Stimulated activated CD4-positive, alpha-beta T cell treated with anti-CD3 and anti-CD28 coated beads, Interleukin-2, amount 100 ng/mL, for 24 hours (primary cell): ENCODE measurements at regions not wholly inside any gene's neighbourhood (a gene's known extent, or its start where the extent isn't known, plus 50 kb on each side); places are given as distances from the start of the nearest gene placed in this dataset.
"Not testable (repeated sequence)": the region's sequence is repeated elsewhere in the genome, so short reads cannot be mapped to it uniquely, and the experiment has no call there.

Source experiments
- DNase-seq, 2 donors: peaks; one replicate each; pipeline ENCODE4 v3.0.0-alpha.2; 2020

DNA sequence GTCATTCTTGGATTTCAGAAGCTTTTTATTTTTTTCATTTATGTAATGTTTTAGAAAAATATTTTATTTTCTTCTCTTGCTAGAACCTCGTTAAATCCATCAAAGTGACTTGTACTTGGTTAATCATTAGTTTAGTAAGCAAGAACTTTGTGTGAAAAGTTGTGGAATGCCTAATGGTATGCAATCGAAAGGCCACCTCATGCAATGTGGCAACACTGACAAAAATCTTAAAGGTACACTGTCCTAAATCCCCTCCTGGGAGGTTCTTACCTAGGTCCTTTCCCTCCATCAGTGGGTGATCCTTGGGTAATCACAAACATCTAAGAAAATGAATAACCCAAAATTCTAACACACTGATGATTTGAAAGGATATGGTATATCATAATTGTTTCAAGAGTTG lies 304.2 kb downstream of the DNAH5 start:
- DNase-seq, result no peak

DNA sequence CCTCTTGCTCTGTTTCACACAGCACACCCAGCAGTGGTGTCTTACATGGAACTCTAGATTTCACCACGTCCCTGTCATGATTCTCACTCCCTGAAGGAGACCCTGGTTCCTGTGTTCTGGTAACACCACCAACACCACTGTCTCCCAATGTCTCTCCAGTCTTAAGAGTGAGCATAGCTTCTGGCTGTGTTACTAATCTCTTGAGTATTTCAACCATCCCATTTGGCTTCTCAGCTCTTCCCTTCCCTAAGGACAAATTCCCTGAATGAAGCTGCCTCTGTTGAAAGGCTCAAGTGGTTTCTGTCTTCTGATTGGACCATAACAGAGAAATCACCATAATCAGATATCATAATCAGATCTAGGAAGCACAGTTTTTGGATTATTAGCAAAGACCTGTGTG lies 311.8 kb downstream of the DNAH5 start:
- no peak for DNase-seq

DNA sequence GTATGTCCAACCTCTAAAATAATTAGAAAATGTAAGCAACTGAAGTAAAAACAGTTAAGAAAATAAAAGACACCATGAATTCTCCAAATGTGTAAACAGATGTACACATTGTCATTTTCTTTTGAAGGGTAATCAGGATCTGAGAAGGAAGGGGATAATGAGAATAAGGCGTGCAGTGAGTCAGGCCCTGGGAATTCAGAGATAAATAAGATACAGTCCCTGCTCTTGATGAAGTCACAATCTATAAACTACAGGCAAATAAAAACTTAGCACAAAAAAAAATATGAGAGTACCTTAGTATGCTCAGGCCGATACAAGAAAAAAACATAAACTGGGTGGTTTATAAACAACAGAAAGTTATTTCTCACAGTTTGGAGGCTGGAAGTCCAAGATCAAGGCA lies 315.3 kb downstream of the DNAH5 start:
- DNase-seq, result no peak

DNA sequence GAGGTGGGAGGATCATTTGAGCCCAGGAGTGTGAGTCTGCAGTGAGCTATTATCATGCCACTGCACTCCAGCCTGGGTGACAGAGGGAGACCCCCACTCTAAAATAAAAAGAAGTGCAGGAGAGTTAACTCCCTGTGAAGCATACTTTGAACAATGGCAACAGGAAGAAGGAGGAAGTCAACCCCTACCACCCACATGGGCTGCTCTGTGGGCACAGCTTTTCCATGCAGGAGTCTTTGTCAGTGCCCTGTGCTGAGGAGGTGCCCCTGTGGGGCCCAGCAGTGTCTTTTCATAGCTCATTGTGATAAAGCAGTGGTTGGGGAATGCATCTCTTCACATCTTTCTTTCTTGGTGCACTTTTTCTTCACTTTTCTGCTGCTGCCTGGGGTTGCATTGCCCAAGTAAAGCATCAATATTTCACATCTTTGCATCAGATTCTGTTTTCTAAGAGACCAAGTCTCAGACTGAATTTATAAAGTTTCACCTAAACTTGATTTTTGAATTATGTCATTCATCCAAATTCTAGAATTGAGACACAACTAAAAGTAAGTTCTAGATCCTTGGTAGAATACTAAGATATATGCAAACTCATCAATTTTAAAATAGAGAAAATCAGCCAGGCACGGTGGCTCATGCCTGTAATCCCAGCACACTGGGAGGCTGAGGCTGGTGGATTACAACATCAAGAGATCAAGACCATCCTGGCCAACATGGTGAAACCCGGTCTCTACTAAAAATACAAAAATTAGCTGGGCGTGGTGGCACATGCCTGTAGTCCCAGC lies 316.6 kb downstream of the DNAH5 start:
- DNase-seq, result no peak

DNA sequence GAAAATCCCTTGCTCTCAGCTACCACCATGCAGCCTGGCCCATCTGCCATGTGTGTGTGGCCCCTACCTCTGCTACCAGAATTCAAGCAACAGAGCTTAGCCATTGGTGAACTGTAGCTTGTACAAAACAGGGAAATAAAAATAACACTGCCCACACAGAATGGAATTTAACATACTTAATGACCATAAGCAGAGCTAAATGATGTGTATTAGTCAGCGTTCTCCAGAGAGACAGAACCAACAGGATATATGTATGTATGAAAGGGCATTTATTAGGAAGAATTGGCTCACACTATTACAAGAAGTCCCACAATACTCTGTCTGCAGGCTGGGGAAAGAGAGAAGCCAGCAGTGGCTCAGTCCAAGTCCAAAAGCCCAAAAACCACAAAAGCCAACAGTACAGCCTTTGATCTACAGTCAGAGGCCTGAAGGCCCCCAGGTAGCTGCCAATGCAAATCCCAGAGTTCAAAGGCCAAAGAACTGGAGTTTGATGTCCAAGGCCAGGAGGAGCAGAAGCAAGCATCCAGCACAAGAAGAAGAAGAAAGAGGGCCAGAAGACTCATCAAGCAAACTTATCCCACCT lies 318.8 kb downstream of the DNAH5 start:
- no peak for DNase-seq

DNA sequence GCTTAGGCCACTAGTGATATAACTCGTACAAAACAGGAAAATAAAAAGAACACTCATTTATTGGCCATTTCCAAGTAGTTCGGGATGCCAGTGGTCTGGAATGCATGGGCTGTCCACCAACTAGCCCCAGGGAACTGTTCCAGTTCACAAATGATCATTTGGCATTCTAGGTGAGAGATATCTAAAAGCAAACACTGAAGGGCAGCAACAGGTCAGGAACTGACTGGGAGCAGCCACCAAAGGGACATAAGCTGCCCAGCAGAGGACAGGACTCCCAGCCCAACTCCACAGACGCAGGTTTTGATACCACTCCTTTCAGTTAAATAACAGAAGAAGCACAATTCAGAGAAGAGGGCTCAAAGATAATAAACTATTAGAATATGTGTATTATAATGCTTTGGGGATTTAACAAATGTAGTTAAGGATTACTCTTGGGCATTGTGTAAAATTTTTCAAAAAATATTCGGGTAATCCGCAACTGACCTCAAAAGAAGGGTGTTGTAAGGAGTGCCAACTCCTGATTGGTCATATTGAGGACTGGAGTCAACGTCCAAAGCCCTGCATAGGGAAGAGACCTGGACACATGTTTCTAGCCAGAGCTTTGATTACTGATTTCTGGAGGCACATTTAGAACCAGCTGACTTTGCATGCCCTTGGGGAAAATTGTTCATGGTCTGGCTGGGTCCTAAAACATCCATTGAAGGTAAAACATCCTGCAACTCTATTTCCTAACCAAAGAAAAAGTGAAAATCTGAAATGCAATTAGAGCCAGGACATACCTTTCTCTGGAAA lies 320.0 kb downstream of the DNAH5 start:
- DNase-seq, result no peak

DNA sequence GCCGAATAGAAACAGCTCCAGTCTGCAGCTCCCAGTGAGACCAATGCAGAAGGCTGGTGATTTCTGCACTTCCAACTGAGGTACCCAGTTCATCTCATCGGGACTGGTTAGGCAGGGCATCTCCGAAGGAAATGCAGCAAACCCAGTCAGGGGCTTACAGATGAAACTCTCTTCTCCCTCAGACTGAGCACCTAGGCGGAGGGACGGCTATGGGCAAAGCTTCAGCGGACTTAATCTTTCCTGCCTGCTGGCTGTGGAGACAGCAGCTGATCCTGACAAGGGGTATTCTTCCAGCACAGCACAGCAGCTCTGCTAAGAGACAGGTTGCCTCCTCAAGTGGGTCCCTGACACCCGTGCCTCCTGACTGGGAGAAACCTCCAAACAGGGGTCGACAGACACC lies 330.9 kb downstream of the DNAH5 start:
- DNase-seq, result no peak

DNA sequence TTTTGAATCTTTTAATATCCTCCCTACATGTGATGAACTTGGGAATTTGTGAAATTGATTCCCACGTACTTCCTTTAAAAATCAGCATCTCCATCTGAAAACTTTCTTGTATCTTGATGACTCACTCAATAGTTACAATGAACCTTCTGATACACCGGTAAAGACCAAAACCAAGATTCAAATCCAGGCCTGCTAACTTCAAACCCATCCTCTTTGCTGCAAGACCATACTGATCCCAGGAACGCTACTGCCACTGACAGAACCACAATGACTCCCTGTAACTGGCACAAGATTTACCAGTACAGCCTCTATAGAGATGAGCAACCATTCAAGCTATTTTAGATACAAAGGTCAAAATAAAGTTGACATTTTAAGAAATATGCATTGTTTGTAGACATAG lies 332.9 kb downstream of the DNAH5 start:
- no peak for DNase-seq

DNA sequence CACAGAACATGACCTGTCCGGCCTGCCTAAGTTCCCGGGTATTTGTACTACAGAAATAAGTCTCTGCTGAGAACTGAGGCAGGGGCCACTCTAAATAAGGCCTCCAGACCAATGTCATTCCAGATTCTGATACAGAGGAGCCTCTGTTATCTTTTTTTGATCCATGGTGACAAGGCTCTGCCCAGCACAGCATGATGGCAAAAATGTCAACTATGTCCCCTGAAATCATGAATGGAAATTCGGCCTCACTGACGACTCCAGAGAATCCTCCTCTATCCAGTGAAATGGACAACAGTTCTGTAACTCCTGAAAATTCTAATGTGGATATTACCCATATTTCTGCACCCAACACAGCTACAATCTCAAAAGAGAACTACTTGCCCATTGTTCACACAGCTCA lies 335.0 kb downstream of the DNAH5 start:
- DNase-seq, result no peak

DNA sequence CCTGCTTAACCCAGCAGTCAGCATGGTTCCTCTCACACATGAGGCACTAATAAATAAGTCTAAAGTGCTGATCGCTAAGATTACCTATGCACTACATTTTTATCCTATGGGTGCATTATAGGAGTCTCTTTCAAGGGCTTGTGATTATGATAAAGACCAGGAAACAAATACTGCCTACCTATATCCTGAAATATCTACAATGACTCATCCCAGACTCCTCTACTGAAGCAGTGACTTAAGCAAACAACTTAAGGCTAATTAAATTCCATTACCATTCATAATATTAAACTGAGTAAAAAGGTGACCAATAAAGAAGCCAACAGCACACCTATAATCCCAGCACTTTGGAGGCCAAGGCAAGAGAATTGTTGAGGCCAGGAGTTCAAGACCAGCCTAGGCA lies 338.4 kb downstream of the DNAH5 start:
- no peak for DNase-seq

DNA sequence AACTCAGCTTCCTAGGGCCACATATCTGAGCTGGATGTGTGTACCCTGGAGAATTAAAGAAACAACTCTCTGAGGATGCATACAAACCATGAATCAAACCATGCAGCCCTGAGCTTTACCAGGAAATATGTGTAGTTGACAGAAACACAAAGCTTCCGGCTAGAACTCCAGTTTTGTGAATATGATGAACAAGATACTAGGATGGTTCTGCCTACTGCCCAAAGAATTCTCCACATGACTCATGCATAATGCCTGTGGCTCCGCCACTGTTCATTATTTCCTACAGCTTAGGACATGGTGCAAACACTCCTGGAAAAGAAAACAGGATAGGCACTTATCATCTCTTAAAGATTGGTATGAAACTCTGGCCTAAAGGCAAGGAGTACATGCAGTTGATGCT lies 343.4 kb downstream of the DNAH5 start:
- DNase-seq, result no peak

DNA sequence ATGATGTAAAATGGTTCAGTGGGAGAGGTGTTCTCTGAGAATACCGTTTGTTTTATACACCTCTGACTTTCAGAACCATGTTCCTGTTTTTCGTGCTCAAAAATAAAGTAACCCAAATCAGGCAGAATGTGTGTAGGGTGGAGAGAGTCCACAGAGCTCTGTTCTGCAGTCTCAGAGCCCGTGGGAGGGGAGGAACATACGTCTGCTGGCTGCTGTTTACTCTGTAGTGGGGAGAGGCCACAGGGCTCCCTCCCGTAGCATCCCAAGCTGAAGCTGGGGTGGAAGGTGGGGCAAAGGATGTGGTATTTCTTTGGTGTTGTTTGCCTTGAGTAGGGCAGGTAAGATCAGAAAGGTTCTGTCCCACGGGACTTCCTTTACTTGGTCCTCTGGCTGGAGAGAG lies 348.5 kb downstream of the DNAH5 start:
- DNase-seq, result no peak

DNA sequence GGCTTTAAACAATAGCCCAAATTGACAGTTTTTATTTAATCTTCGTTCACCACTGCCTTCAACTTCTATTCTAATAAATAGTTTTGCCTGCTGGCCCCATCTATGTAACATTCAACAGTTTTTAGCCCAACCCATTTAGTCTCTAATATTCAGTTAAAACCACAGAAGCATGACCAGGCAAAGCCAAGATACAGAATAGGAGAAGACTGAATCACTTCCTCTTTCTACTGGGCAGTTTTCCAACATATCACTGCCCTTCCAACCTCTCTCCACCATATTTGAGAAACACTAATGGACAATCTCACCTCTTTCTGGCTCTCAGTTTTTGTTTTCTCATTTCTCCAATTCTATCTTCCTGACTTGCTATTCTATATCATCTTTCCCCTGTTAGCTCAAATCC lies 352.9 kb downstream of the DNAH5 start:
- no peak for DNase-seq

DNA sequence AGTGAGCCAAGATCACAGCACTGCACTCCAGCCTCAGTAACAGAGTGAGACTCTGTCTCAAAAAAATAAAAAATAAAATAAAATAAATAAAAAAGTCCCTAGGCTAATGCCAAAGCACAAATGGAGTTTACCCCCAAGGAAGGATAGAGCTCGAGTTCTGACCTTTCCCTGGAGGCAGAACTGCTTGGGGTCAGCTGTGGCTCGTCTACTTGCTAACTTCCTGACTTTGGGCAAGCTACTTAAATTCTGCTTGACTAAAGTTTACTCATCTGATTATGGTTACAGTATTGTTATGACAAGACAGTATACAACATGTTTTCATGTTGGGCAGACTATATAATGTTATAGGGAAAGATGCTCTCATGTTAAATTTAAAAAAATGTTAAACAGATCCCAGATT lies 359.2 kb downstream of the DNAH5 start:
- DNase-seq, result no peak

DNA sequence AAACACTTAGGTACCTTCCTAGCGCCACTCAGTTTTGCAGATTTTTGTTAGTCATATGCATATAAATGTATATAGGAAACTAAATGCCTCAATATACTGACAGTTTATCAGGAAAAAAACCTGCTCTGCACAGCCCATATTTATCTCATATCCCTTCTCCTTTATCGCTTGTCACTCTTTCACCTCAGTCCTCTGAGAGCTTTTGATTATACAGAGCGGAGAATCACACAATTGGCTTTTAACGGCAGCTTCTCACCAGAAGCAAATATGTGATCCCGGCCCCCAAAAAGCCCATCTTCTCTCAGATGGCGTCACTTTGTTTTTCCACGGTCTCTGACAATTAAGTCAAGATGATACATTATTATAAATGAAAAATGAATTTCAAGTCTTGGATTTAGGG lies 362.6 kb downstream of the DNAH5 start:
- DNase-seq, result no peak

DNA sequence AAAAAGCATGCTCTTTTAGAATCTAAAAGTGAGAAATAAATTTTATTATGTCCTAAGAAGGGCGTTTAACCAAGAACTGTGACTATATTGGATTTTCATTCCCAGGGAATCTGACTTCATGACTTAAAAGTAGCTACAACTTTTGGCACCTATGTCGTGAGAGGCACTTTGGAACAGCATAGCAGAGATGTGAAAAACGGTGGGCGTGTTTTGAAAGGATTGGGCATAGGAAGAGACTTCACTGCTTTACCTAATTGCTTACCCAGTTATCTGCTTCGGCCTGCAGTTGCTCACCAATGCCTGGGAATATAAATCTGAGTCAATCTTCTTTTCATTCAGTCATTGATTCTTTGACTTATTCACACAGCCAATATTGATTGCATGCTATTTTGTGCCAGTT lies 363.4 kb downstream of the DNAH5 start:
- DNase-seq, result no peak

DNA sequence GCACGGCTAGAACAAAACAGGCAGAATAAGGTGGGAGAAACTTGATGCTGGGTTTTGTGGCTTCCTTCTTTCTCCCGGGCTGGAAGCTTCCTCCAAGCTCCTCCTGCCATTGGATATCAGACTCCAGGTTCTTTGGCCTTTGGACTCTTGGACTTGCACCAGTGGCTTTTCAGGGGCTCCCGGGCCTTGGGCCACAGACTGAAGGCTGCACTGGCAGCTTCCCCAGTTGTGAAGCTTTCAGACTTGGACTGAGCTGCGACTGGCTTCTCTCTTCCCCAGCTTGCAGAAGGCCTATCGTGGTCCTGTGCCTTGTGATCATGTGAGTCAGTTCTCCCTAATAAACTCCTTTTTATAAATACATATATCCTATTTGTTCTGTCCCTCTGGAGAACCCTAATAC lies 364.4 kb downstream of the DNAH5 start:
- no peak for DNase-seq

DNA sequence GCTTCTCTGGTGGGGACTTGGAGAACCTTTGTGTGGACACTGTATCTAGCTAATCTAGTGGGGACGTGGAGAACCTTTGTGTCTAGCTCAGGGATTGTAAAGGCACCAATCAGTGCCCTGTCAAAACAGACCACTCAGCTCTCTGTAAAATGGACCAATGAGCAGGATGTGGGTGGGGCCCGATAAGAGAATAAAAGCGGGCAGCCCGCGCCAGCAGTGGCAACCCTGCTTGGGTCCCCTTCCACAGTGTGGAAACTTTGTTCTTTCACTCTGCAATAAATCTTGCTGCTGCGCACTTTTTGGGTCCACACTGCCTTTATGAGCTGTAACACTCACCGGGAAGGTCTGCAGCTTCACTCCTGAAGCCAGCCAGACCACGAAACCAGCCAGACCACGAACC lies 365.4 kb downstream of the DNAH5 start:
- DNase-seq, result not testable (repeated sequence)

DNA sequence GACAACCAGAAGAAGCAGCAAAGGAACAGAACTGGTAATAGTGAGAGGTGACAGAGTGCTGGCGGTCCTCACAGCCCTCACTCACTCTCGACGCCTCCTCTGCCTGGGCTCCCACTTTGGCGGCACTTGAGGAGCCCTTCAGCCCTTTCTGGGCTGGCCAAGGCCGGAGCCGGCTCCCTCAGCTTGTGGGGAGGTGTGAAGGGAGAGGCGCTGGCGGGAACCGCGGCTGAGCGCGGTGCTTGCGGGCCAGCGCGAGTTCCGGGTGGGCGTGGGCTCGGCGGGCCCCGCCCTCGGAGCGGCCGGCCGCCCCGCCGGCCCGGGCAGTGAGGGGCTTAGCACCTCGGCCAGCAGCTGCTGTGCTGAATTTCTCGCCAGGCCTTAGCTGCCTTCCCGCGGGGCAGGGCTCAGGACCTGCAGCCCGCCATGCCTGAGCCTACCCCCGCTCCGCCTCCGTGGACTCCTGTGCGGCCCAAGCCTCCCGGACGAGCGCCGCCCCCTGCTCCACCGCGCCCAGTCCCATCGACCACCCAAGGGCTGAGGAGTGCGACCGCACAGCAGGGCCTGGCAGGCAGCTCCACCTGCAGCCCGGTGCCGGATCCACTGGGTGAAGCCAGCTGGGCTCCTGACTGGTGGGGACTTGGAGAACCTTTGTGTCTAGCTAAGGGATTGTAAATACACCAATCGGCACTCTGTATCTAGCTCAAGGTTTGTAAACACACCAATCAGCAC lies 366.0 kb downstream of the DNAH5 start:
- DNase-seq, result not testable (repeated sequence)

DNA sequence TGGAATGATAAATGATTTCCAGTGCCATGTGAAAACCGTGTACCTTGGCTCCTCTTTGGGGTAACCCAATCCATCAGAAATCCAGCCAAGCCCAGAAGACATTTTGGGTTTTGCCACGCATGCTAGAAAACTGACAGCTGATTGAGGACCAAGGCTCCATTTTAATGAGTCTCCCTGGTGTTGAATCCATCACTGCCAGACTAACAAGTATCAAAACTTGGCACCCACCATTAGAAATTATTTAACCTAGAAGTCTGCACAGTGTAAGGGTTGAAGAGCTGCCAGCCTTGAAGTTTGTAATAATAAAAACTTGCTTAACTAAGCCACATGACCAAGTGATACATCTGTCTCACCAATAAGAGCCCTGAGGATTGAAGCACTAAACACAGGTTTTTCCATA lies 369.9 kb downstream of the DNAH5 start:
- no peak for DNase-seq

DNA sequence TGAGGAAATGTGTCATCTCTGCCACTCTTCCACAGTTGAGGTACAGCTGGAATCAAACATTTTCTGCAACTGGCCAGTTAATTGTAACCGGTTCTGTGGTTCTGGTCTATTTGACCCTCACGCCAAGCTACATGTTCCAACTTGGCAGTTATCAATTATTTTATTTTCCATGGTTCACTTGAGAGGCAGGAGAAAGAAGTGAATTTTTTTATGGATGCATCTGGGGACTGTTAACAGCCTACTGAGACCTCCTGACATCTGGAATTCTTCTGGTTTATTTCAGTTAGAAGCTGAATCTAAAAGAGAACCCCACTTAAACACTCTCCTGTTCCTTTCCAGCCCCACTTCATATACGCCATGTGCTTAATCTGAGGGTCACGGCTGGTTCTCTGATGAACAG lies 372.3 kb downstream of the DNAH5 start:
- no peak for DNase-seq

DNA sequence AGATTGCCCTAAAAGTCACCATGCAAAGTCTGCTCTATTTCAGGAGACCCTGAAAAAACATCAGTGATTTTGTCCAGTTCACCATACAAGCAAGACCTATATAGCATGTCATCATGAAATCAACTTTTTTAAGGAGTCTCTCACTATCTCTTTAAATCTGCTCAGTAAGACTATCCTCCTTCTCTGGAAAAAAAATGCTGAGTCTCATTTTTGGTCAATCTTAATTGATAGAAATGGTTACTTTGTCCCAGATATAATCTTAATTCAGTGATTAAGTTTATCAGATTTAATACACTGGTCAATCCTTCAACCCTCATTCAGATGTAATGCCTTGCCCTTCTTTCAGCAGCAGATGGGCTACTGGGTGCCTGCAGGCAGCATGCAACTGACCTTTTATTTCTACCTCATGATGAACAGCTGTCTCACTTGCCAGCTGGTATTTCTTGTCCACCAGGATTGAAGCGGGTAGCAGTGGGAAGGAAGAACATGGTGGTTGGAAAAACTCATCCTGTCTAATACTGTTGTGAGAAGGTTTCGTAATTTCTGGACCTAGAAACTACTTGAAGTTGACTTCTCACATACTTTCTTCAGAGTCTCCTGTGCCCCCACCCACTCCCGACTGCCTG lies 375.3 kb downstream of the DNAH5 start:
- DNase-seq, result no peak

DNA sequence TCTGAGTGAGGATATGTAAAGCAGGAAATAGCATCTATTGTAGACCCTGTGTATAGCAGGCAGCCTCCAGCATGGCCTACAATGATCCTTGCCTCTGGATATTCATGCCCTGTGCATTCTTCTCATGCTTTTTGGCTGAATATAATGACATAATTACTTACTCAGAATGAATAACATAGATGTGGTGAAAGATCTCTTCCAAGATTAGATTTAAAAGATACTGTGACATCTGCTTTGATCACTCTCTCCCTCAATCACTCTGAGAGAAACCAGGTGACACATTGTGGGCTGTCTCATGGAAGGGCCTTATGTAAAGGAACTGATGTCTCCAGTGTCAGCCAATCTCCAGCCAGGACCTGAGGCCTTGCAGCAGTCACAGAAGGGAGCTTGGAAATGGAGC lies 376.7 kb downstream of the DNAH5 start:
- no peak for DNase-seq
